ENCODE measurements at regions not wholly inside any gene's neighbourhood (a gene's known extent, or its start where the extent isn't known, plus 50 kb on each side); places are given as distances from the start of the nearest gene placed in this dataset.

GRCh38 chr13:39266426-39266825 lies 228.2 kb downstream of the NHLRC3 start:
- no peak overlapping the region for H3K27ac ChIP-seq
- TF ChIP-seq, protein P1, sequence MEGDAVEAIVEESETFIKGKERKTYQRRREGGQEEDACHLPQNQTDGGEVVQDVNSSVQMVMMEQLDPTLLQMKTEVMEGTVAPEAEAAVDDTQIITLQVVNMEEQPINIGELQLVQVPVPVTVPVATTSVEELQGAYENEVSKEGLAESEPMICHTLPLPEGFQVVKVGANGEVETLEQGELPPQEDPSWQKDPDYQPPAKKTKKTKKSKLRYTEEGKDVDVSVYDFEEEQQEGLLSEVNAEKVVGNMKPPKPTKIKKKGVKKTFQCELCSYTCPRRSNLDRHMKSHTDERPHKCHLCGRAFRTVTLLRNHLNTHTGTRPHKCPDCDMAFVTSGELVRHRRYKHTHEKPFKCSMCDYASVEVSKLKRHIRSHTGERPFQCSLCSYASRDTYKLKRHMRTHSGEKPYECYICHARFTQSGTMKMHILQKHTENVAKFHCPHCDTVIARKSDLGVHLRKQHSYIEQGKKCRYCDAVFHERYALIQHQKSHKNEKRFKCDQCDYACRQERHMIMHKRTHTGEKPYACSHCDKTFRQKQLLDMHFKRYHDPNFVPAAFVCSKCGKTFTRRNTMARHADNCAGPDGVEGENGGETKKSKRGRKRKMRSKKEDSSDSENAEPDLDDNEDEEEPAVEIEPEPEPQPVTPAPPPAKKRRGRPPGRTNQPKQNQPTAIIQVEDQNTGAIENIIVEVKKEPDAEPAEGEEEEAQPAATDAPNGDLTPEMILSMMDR (conservative IDR thresholded peaks at IDR 0.05; ENCODE audit: low read depth): no peak
- ChIA-PET POLR2A (ENCODE audit: low non-redundant PET) (no interaction called here), CTCF (no interaction called here)
- no peak for DNase-seq (ENCODE audit: low spot score)

DNA sequence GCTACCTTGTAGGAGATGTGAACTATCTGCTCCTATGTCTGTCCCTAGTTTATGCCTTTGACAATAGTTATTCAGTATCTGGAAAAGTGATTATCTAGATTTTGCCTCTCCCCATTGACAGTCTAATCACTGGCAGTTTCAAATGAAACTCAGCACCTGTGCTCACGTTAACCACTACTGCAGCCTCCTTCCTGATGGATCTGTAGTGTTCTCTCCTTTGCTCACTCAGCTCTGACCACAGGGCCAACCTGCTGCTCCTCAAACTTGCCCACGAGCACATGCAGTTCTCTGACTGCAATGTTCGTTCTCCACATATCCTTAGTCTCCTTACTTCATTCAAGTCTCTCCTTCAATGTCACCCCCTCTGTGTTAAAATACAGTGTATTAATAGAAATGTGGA lies 230.1 kb downstream of the NHLRC3 start:
- TF ChIP-seq, protein P1 (conservative IDR thresholded peaks at IDR 0.05; ENCODE audit: low read depth): no peak
- no peak overlapping the region for H3K27ac ChIP-seq
- POLR2A ChIA-PET (ENCODE audit: low non-redundant PET): no interaction called here
- CTCF ChIA-PET: interaction anchor here (0.6 kb wide), 2 partner anchors 157 to 218 kb away, joined by 3 to 5 read pairs; no protein-coding TSS in a partner anchor
- no peak for DNase-seq (ENCODE audit: low spot score)

GRCh38 chr13:39269004-39269403 lies 230.7 kb downstream of the NHLRC3 start:
- no peak overlapping the region for H3K27ac ChIP-seq
- CTCF ChIA-PET: no interaction called here
- no peak for DNase-seq (ENCODE audit: low spot score)
- POLR2A ChIA-PET (ENCODE audit: low non-redundant PET): no interaction called here
- TF ChIP-seq, protein P1 (conservative IDR thresholded peaks at IDR 0.05; ENCODE audit: low read depth): no peak

- no peak overlapping the region for H3K27ac ChIP-seq
- ChIA-PET POLR2A (ENCODE audit: low non-redundant PET) (no interaction called here), CTCF (interaction anchor here (0.5 kb wide), 1 partner anchor 232 kb away, joined by 3 read pairs; no protein-coding TSS in a partner anchor)
Observed at GRCh38 chr13:39269411-39269810, 231.2 kb downstream of the NHLRC3 start.

GRCh38 chr13:39272994-39273393 lies 234.7 kb downstream of the NHLRC3 start:
- POLR2A ChIA-PET (ENCODE audit: low non-redundant PET): no interaction called here
- CTCF ChIA-PET: interaction anchor here (1.3 to 3.3 kb wide), 2 partner anchors 339 to 343 kb away, joined by 7 to 19 read pairs; no protein-coding TSS in a partner anchor
- TF ChIP-seq, protein P1 (conservative IDR thresholded peaks at IDR 0.05; ENCODE audit: low read depth): no peak
- no peak overlapping the region for H3K27ac ChIP-seq
- no peak for DNase-seq (ENCODE audit: low spot score)

More at GRCh38 chr13:39269411-39269810, 231.2 kb downstream of the NHLRC3 start:
- TF ChIP-seq, protein P1 (conservative IDR thresholded peaks at IDR 0.05; ENCODE audit: low read depth): no peak
- DNase-seq (ENCODE audit: low spot score): no peak

DNA sequence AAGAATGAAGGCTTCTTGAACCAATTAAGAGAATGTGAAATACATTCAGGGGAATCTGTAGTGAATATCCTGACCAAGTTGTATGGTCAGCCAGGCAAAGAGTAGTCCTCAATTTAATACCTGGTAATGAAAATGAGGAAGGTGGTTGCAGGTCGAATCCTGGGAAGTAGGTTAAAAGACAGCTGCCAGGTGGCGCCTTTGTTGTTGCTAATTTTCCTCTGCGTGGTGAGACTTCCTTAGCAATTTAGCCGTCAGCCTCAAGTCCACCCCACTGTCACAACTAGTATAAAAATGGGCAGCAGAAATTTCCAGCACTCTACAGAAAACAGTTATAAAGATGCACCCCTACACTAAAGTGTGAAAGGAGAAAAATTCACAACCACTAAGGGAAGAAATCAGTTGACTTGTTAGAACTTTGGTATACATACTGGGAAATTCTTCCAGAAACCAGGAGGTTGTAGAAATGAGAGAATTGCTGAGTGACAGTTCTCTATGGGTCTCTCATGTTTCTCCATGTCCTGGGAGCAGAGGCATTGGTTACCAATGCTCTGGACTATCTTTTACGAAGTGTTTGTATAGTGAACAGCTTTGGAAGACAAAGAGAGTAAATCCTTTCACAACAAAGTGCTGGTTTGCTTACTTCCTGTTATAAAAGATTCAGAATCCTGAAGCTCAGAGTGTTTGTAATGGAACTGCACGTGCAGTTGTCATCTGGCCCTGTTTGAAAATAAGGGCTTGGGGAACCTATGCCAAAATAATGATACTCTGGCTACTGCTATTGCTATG lies 235.9 kb downstream of the NHLRC3 start:
- TF ChIP-seq, protein P1 (conservative IDR thresholded peaks at IDR 0.05; ENCODE audit: low read depth): 0 out of 2 replicates have a peak, but pooled peaks have one; percentile 11
- peak; percentile 4 for DNase-seq (ENCODE audit: low spot score)
- H3K27ac ChIP-seq: no peak overlapping the region
- POLR2A ChIA-PET (ENCODE audit: low non-redundant PET): no interaction called here
- CTCF ChIA-PET: interaction anchor here (0.7 to 3.3 kb wide), 6 partner anchors 237 to 342 kb away, joined by 3 to 19 read pairs (median 3); no protein-coding TSS in a partner anchor
